Brain pericyte (primary cell): ENCODE measurements at regions not wholly inside any gene's neighbourhood (a gene's known extent, or its start where the extent isn't known, plus 50 kb on each side); places are given as distances from the start of the nearest gene placed in this dataset.
"Not testable (repeated sequence)": the region's sequence is repeated elsewhere in the genome, so short reads cannot be mapped to it uniquely, and the experiment has no call there.

Source experiments
- DNase-seq: peaks from one replicate; pipeline ENCODE4 v3.0.0-alpha.2; 2012; ENCODE audit warnings: low read depth, low spot score

DNA sequence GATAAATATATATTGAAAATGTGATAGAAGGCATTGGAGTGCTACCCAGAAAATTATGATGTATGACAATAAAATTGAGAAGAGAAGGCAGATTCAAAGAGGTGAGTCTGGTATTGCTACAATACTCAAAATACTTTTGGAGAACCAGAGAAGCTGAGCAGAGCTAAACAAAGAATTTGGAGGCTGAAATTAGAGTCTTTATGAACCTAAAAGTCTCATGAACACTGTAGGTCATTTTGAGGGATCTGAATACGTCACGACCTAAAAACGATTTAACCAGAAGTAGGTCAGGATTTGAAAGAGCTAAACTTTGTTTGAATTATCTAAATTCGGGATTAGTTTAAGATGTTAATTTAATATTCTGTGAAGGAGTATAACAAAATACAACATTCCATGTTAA, 182.4 kb upstream of the CDH9 start:
- DNase-seq = no peak

DNA sequence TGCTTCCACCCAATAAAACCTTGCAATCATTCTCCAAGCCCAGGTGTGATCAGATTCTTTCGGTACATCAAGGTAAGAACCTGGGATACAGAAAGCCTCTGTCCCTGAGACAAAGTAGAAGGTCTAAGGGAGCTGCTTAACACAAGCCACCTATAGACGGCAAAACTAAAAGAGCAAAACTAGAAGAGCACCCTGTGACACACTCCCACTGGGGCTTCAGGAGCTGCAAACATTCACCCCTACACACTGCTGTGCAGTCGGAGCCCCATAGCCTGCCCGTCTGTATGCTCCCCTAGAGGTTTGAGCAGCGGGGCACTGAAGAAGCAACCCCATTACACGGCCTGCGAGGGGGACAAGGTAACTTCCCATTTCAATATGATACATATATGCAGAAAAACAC, 179.6 kb upstream of the CDH9 start:
- DNase-seq = no peak

DNA sequence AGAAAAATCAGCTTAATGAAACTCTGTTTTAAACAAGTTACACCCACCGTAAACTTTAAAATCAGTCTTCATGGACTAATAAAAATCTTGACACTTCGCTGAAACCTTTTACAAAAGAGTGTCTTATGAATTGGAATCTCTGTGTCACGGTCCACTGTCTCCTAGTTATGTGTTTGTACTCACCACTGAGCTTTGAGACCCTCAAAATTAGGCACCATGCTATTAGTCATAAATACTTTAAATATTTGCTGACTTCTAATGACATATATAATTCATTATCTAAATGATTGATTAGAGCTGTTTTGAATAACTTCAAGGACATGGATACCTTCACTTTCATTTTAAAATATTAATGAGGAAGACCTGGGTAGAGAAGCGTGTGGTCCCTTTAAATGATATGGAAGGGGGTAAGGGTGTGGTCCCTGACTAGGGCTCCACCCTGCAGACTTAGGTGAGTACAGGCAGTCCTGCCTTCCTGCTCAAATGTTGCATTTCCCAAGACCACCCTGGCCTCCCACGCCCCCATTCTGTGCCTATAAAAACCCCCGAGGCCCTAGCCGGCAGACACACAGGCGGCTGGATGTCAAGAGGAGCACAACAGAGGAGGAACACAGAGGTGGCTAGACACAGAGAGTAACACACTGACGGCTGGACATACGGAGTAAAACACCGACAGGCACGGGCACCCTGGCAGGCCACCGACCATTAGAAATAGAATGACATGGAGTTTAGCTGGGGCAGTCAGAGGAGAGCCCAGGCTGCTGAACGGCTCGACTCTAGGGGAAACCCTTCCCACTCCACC, 179.0 kb upstream of the CDH9 start:
- DNase-seq = no peak

DNA sequence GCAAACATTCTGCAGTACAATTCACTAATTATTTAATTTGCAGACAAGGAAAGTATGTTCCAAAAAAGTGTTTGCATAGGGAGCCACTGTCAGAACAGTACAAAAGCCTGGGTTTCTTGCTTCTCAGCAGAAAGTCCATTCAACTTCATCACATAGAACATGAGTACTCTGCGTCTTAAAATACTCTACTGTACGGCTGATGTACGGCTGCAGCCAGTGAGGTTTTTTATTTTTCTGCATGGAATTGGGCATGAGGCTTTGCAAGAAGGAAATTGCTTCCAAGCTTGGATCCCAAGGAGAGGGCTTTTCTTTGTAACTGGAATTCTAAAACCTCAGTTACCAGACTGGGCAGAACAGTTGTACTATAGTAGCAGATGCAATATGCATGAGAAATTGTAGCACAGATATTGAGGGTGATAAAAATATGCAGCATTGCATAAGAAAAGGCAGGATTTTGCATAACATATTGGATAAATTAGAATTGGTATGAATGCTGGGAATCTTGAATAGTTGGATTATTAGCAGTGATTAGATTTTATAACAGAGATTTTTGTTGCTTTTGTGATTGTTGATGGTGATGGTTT, 178.1 kb upstream of the CDH9 start:
- no peak for DNase-seq

DNA sequence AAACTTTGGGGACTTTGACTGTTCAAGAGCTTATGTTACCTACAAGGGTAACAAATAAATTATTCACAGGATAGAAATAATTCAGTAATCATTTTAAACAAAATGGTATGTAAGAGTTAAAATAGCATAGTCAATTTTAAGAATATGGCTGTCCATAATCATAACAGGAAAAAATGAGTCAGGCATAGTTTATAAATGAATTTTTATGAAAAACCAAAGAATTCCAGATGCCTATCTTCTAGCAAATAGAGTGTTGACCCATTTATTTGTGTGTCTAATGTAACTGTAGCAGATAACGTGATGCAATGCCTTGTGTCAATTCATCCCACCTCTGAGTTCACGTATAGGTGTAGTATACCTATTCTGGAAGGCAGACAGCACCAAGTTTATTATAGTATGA, 169.7 kb upstream of the CDH9 start:
- no peak for DNase-seq

DNA sequence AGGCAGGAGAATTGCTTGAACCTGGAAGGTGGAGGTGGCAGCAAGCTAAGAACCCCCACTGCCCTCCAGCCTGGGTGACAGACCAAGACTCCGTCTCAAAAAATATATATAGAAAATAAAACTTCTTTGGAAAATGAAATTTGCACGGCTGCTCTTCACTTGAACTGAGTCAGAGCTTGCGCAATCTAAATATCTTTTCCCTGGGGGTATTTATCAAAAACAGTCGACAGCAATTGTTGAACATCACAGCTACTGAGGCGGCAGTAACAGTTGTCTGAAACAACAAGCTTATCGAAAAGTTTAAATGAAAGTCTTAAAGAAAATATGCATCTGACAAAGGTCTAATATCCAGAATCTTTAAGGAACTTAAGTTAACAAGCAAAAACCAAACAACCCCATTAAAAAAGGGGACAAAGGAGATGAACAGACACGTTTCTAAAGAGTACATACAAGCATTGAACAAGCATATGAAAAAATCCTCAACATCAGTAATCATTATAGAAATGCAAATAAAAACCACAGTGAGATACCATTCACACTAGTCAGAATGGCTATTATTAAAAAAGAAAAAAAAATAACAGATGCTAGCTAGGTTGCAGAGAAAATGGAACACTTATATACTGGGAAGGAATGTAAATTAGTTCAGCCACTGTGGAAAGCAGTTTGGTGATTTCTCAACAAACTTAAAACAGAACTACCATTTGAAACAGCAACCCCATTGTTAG, 153.6 kb upstream of the CDH9 start:
- DNase-seq = no peak

DNA sequence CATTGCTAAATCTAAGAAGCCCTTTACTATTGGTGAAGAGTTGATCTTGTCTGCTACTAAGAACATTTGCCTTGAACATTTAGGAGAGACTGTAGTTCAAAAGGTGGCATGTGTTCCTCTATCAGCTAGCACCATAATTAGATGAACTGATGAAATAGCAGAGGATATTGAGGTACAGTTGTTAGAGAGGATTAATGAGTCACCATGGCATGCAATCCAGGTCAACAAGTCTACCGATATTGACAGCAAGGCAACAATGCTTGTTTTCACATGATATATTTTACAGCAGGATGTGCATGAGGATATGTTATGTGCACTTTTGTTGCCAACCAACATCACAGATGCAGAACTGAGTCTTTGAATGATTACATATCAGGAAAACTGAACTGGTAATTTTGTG, 134.3 kb upstream of the CDH9 start:
- DNase-seq = no peak

DNA sequence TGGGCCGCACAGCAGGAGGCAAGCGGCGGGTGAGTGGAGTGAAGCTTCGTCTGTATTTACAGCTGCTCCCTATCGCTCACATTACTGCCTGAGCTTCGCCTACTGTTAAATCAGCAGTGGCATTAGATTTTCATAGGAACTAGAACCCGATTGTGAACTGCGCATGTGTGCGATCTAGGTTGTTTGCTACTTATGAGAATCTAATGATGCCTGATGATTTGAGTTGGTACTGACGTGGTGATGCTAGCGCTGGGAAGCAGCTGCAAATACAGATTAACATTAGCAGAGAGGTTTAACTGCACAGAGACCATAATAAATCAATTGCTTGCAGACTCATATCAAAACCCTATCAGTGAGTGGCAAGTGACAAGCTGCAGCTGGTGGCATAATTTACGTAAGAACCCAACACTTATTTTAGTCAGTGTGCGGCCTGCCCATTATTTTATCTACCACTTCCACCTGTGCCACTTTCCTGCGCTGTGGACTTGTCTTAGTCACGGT, 133.4 kb upstream of the CDH9 start:
- no peak for DNase-seq

DNA sequence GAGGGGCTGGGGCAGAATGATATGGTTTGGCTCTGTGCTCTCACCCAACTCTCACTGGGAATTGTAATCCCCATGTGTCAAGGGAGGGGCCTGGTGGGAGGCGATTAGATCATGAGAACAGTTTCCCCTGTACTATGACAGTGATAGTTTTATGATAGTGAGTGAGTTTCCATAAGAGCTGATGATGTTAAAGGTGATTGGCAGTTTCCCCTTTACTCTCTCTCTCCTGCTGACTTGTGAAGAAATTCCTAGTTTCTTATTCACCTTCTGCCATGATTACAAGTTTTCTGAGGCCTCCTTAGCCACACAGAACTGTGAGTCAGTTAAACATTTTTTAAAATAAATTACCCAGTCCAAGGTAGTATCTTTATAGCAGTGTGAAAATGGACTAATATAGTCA, 120.4 kb upstream of the CDH9 start:
- no peak for DNase-seq

DNA sequence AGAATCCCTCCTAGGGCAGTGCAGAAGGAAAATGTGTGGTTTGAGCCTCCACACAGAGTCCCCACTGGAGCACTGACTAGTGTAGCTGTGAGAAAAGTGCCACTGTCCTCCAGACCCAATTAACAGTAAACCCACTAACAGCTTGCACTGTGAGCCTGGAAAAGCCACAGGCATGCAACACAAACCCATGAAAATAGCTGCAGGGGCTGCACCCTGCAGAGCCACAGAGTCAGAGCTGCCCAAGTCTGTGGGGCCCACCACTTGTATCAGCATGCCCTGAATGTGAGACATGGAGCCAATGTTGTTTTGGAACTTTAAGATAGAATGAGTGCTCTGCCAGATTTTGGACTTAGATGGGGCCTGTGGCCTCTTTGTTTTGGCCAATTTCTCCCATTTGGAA, 119.8 kb upstream of the CDH9 start:
- no peak for DNase-seq

DNA sequence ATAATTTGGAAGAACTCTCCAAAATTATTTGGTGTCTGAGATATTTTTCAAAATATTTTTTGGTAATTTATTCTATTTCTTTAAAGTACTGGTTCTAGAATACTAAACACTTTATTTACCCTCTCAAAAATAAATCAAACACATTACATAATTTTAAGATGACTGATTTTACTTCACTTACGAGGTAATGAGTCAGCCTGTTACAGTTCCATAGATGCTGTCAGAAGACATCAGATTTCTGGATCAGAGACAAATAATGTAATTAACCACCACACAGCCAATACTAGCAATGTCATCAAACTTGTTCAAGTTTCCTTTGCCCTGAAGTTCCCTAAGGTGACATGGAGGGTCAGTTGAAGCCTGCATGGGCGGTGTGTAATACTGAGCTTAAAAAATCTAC, 106.1 kb upstream of the CDH9 start:
- DNase-seq = no peak

DNA sequence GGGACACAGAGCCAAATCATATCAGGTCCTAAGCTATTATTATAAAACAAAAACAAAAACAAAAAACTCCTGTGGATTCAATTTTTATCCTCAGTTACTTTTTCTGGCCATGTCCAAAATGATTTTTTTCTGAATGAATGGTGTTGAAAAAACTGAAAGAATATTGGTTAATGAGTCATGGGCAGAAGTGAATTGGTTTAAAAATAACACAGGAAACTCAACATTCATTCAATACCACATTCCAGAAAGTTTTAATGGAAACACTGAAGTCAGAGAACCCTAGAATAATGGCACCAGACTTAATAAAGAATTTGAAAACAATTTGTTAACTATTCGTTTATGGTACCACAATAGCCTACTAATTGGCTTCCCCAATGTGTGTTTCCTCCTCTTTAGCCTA, 102.4 kb upstream of the CDH9 start:
- DNase-seq = no peak

DNA sequence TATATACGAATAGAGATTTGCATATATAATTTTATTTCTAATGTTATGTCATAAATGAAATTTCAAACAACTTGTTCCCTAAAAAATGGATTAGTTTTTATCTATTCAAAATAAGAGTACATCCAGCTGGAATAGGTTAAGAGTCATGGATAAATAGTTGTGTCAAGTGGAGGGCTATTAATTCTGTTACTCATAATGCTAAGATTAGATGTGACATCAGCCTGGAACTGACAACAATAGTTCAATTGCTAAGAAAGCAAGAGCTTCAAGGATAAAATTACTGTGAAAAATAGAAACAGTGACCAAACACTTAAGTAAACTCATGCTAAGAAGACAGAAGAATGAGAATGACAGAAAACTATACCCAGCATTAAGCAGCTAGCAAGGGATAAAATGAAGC, 92.2 kb upstream of the CDH9 start:
- DNase-seq = no peak

DNA sequence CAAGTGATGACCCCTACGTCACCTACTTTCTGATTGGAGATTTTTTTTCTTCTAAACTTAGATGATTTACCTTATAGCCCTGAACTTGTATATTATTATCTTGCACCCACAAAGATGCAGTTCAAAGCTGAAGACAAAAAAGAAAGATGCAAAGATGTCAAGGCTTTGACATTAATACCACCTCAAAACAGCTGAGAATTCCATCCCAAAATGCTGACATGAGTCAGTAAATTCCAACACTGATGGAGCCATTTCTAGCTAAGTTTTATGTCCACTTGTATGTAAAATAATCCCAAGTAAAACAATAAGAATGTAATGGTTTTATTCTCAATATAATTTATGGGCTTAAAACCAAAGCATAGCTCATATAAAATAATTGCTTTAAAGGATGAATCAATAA, 91.5 kb upstream of the CDH9 start:
- DNase-seq = no peak

DNA sequence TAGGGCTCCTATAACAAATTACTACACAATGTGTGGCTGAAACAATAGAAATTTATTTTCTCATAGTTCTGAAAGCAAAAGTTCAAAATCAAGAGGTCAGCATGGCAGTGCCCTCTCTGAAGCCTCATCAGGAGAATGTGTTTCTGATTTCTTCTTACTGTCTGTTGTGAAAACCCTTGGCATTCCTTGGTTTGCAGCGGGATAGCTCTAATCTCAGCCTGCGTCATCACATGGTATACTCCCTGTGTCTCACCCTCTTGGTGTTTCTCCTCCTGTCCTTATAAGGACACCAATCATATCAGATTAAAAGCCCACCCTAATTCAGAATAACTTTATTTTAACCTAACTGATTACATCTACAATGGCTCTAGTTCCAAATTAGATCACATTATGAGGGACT, 87.5 kb upstream of the CDH9 start:
- peak; percentile 5 for DNase-seq

DNA sequence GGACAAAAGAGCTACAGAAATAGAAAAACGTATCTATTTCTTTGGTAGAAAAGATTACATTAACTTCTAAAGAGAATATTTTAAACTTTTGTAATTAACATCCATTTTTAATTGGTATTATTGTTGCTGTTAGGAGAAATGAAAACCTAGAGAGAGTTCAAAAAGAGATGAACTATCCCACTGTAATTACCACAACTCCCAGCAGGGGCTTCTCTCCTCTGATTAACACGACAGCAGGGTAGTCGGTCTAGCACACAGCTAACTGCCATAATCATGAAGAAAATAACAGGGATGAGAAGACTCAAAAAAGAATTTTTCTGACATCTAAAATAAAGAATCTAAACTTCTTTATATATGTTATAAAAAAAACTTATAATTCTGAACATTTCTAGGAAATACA, 86.2 kb upstream of the CDH9 start:
- DNase-seq = no peak

DNA sequence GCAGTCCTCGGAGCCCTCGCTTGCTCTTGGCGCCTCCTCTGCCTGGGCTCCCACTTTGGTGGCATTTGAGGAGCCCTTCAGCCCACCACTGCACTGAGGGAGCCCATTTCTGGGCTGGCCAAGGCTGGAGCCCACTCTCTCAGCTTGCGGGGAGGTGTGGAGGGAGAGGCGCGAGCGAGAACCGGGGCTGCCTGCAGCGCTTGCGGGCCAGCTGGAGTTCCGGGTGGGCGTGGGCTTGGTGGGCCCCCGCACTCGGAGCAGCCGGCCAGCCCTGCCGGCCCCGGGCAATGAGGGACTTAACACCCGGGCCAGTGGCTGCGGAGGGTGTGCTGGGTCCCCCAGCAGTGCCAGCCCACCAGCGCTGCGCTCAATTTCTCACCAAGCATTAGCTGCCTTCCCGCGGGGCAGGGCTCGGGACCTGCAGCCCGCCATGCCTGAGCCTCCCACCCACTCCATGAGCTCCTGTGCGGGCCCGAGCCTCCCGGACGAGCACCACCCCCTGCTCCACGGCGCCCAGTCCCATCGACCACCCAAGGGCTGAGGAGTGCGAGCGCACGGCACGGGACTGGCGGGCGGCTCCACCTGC, 81.4 kb upstream of the CDH9 start:
- DNase-seq = not testable (repeated sequence)

DNA sequence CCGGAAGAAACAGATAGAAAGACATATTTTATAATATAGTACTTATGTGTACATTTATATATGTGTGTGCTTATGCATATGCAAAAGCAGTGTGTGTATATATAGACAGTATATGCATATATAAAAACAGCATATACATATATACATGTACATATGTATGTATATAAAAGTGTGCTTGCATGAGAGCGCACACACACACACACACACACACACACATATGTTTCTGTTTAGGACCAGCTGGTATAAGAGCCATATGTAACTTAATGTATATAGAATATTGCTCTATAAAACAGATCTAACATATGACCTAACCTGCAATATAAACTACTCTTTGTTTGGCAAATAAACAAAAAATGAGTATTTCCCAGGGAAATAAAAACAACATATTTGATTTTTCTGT, 65.1 kb upstream of the CDH9 start:
- no peak for DNase-seq

DNA sequence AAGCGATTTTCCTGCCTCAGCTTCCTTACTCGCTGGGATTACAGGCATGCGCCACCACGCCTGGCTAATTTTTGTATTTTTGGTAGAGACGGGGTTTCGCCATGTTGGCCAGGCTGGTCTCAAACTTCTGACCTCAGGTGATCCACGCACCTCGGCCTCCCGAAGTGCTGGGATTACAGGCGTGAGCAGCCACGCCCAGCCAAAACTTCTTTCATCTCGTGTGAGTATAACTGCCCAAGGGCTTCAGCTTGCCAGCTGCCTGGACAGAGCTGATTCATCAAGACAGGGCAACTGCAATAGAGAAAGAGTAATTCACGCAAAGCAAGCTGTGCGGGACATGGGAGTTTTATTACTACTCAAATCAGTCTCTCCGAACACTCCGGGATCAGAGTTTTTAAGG, 57.4 kb upstream of the CDH9 start:
- DNase-seq = not testable (repeated sequence)

DNA sequence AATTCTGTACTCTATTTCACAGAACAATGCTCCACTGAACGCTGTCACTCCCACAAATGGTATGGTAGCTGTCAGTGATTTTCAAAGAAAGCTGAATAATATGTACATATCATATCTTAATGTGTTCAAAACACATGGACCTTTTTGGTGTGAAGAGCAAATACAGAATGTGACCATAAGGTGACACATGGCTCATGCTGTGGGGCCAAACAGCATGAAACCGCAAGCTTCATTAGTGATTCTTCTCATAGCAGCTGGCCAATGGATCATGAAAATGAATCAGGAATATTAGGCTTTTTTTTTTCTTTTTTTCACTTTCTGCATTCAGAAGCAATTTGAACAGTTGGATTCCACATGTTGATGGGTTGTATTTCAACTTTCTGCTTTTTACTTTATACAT, 54.9 kb upstream of the CDH9 start:
- no peak for DNase-seq

DNA sequence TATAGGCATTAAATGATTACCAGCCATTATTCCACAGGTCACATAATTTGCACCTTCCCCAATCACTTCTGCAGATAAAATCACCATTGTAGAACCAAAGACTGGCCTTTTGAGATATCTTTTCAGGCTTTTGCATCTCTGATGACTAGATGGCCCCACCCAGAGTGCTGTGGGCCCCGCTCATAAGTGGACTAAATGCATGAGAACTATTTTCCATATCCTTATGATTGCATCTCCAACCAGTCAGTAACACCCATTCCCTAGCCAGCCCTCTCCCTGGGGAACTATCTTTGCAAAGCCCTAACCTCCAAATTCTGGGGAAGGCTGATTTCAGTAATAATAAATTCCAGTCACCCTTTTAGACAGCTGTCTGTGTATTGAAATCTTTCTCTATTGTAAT, 53.5 kb upstream of the CDH9 start:
- DNase-seq = no peak

DNA sequence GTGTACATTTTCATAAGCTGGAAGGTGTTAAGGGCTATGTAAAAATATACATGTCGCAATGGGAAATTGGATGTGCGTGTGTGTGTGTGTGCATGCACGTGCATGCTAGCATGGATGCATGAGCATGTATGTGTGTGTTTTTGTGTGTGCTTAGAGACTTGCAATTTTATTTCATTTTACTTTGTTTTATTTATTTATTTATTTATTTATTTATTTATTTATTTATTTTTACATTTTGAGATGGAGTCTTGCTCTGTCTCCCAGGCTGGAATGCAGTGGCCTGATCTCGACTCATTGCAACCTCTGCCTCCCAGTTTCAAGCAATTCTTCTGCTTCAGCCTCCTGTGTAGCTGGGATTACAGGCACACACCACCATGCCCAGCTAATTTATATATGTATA, 50.4 kb upstream of the CDH9 start:
- DNase-seq = not testable (repeated sequence)
